Stimulated activated CD8-positive, alpha-beta memory T cell treated with anti-CD3 and anti-CD28 coated beads, Interleukin-4, amount 100 ng/mL, for 4 hours (primary cell): ENCODE measurements at regions not wholly inside any gene's neighbourhood (a gene's known extent, or its start where the extent isn't known, plus 50 kb on each side); places are given as distances from the start of the nearest gene placed in this dataset.

Source experiments
- DNase-seq, 2 donors: peaks; one replicate each; pipeline ENCODE4 v3.0.0-alpha.2; 2020; ENCODE audit warnings: low read depth in 2 of 2, low spot score in 1 of 2

- no peak for DNase-seq
Measured at GRCh38 chr16:65876056-65876408, 490.5 kb upstream of the CDH5 start.

GRCh38 chr16:65875381-65876055, 491.0 kb upstream of the CDH5 start:
- DNase-seq = no peak

- DNase-seq = no peak
Measured at GRCh38 chr16:65869261-65869660, 497.2 kb upstream of the CDH5 start.

- no peak for DNase-seq
Measured at GRCh38 chr16:65867276-65867960, 499.1 kb upstream of the CDH5 start.

- DNase-seq = no peak
Measured at GRCh38 chr16:65863236-65863635, 503.3 kb upstream of the CDH5 start.

GRCh38 chr16:65861131-65861731, 505.3 kb upstream of the CDH5 start:
- DNase-seq = no peak

GRCh38 chr16:65855171-65856145, 511.0 kb upstream of the CDH5 start:
- no peak for DNase-seq

- no peak for DNase-seq
Measured at GRCh38 chr16:65846210-65846602, 520.3 kb upstream of the CDH5 start.

GRCh38 chr16:65845466-65846209, 520.9 kb upstream of the CDH5 start:
- no peak for DNase-seq

- no peak for DNase-seq
Measured at GRCh38 chr16:65843941-65844340, 522.5 kb upstream of the CDH5 start.

GRCh38 chr16:65842067-65842466, 524.4 kb upstream of the CDH5 start:
- DNase-seq = no peak

GRCh38 chr16:65838001-65838400, 528.5 kb upstream of the CDH5 start:
- no peak for DNase-seq

GRCh38 chr16:65837464-65837863, 529.0 kb upstream of the CDH5 start:
- DNase-seq = no peak

GRCh38 chr16:65834688-65835087, 531.8 kb upstream of the CDH5 start:
- DNase-seq = no peak

GRCh38 chr16:65833171-65833871, 533.2 kb upstream of the CDH5 start:
- no peak for DNase-seq

- DNase-seq = no peak
Measured at GRCh38 chr16:65832679-65833078, 533.8 kb upstream of the CDH5 start.

GRCh38 chr16:65831903-65832666, 534.4 kb upstream of the CDH5 start:
- DNase-seq = no peak

GRCh38 chr16:65829076-65829475, 537.4 kb upstream of the CDH5 start:
- no peak for DNase-seq

- no peak for DNase-seq
Measured at GRCh38 chr16:65828296-65828695, 538.2 kb upstream of the CDH5 start.
